ENCODE measurements at regions not wholly inside any gene's neighbourhood (a gene's known extent, or its start where the extent isn't known, plus 50 kb on each side); places are given as distances from the start of the nearest gene placed in this dataset.

GRCh38 chr20:58020656-58021454 lies 207.6 kb downstream of the ANKRD60 start:
- no peaks in the 10 kb centered on the region for H3K9me3 ChIP-seq
- intact Hi-C loops (cut with DNase I): no loop called here
- TF ChIP-seq CTCF (IDR thresholded peaks at IDR 0.05): no peak
- no peaks in the 10 kb centered on the region for H3K36me3 ChIP-seq (ENCODE audit: insufficient read depth in 1 of 2, low read depth in 1 of 2)
- no peak overlapping the region for H3K27ac ChIP-seq
- H3K4me3 ChIP-seq: no peak overlapping the region
- ATAC-seq: peak in 1 of 4 donors; percentile 34
- peak in 1 of 2 donors; percentile 49 for DNase-seq
- WGBS, 3 donors: 29 to 36% (median 30%) methylated on average over 10 of the region's 10 CpGs
- H3K27me3 ChIP-seq (ENCODE audit: insufficient read depth in 3 of 3, low read length in 2 of 3): peaks cover 0 to 23% (median 0%) of the 10 kb centered on the region in 3 donors
- H3K4me1 ChIP-seq: peaks cover 11% of the 10 kb centered on the region

- DNase-seq (no peak), ATAC-seq (no peak)
- H3K27ac ChIP-seq: no peak overlapping the region
- intact Hi-C loops (cut with DNase I): no loop called here
- peaks cover 11% of the 10 kb centered on the region for H3K4me1 ChIP-seq
- 27 to 32% (median 30%) methylated on average over 8 of the region's 8 CpGs for WGBS, 3 donors
- no peaks in the 10 kb centered on the region for H3K36me3 ChIP-seq (ENCODE audit: insufficient read depth in 1 of 2, low read depth in 1 of 2)
- no peak for TF ChIP-seq CTCF (IDR thresholded peaks at IDR 0.05)
- peaks cover 0 to 23% (median 0%) of the 10 kb centered on the region in 3 donors for H3K27me3 ChIP-seq (ENCODE audit: insufficient read depth in 3 of 3, low read length in 2 of 3)
- H3K4me3 ChIP-seq: no peak overlapping the region
- H3K9me3 ChIP-seq: no peaks in the 10 kb centered on the region
Measured at GRCh38 chr20:58019850-58020625, 208.4 kb downstream of the ANKRD60 start.

- Histone ChIP-seq H3K27me3 (ENCODE audit: insufficient read depth in 3 of 3, low read length in 2 of 3) (peaks cover 0 to 18% (median 0%) of the 10 kb centered on the region in 3 donors), H3K36me3 (ENCODE audit: insufficient read depth in 1 of 2, low read depth in 1 of 2) (no peaks in the 10 kb centered on the region), H3K9me3 (no peaks in the 10 kb centered on the region), H3K4me1 (peaks cover 11% of the 10 kb centered on the region), H3K27ac (no peak overlapping the region), H3K4me3 (no peak overlapping the region)
- TF ChIP-seq CTCF (IDR thresholded peaks at IDR 0.05): no peak
- 52 to 64% (median 56%) methylated on average over 24 of the region's 24 CpGs for WGBS, 3 donors
- DNase-seq: no peak
- intact Hi-C loops (cut with DNase I): no loop called here
- peak in 1 of 4 donors; percentile 24 for ATAC-seq
Measured at GRCh38 chr20:58019027-58019849, 209.2 kb downstream of the ANKRD60 start.

GRCh38 chr20:58018590-58018989 lies 209.9 kb downstream of the ANKRD60 start:
- H3K27me3 ChIP-seq (ENCODE audit: insufficient read depth in 3 of 3, low read length in 2 of 3): peaks cover 0 to 17% (median 0%) of the 10 kb centered on the region in 3 donors
- DNase-seq: no peak
- no peak for TF ChIP-seq CTCF (IDR thresholded peaks at IDR 0.05)
- peaks cover 11% of the 10 kb centered on the region for H3K4me1 ChIP-seq
- intact Hi-C loops (cut with DNase I): no loop called here
- no peak overlapping the region for H3K27ac ChIP-seq
- H3K36me3 ChIP-seq (ENCODE audit: insufficient read depth in 1 of 2, low read depth in 1 of 2): no peaks in the 10 kb centered on the region
- no peaks in the 10 kb centered on the region for H3K9me3 ChIP-seq
- H3K4me3 ChIP-seq: no peak overlapping the region
- 88 to 96% (median 94%) methylated on average over 8 of the region's 8 CpGs for WGBS, 3 donors
- no peak for ATAC-seq

All from psoas muscle (tissue), 7 donors.